ENCODE measurements at regions not wholly inside any gene's neighbourhood (a gene's known extent, or its start where the extent isn't known, plus 50 kb on each side); places are given as distances from the start of the nearest gene placed in this dataset.

GRCh38 chr2:155456222-155456621, 757.7 kb downstream of the KCNJ3 start:
- H3K4me3 ChIP-seq (ENCODE audit: low read depth, low read length): no peak overlapping the region
- H3K27ac ChIP-seq (ENCODE audit: low read depth): no peak overlapping the region
- no peaks in the 10 kb centered on the region for H3K36me3 ChIP-seq (ENCODE audit: insufficient read depth)
- WGBS: 79% methylated on average over 1 of the region's 1 CpG
- no peak for DNase-seq (ENCODE audit: extremely low spot score)
- H3K4me1 ChIP-seq (ENCODE audit: insufficient read depth): no peaks in the 10 kb centered on the region

GRCh38 chr2:155442755-155443372, 744.4 kb downstream of the KCNJ3 start:
- no peak for DNase-seq (ENCODE audit: extremely low spot score)
- no peak overlapping the region for H3K27ac ChIP-seq (ENCODE audit: low read depth)
- no peaks in the 10 kb centered on the region for H3K36me3 ChIP-seq (ENCODE audit: insufficient read depth)
- H3K4me3 ChIP-seq (ENCODE audit: low read depth, low read length): no peak overlapping the region
- H3K4me1 ChIP-seq (ENCODE audit: insufficient read depth): no peaks in the 10 kb centered on the region
- WGBS: 77% methylated on average over 2 of the region's 2 CpGs

- Histone ChIP-seq H3K36me3 (ENCODE audit: insufficient read depth) (no peaks in the 10 kb centered on the region), H3K4me3 (ENCODE audit: low read depth, low read length) (no peak overlapping the region), H3K27ac (ENCODE audit: low read depth) (no peak overlapping the region), H3K4me1 (ENCODE audit: insufficient read depth) (no peaks in the 10 kb centered on the region)
- no peak for DNase-seq (ENCODE audit: extremely low spot score)
- 68% methylated on average over 2 of the region's 2 CpGs for WGBS
Measured at GRCh38 chr2:155442088-155442487, 743.6 kb downstream of the KCNJ3 start.

- Histone ChIP-seq H3K4me1 (ENCODE audit: insufficient read depth) (no peaks in the 10 kb centered on the region), H3K36me3 (ENCODE audit: insufficient read depth) (no peaks in the 10 kb centered on the region), H3K27ac (ENCODE audit: low read depth) (no peak overlapping the region), H3K4me3 (ENCODE audit: low read depth, low read length) (no peak overlapping the region)
- DNase-seq (ENCODE audit: extremely low spot score): no peak
- 86% methylated on average over 9 of the region's 9 CpGs for WGBS
Measured at GRCh38 chr2:155431004-155431507, 732.6 kb downstream of the KCNJ3 start.

- H3K4me1 ChIP-seq (ENCODE audit: insufficient read depth): no peaks in the 10 kb centered on the region
- H3K27ac ChIP-seq (ENCODE audit: low read depth): no peak overlapping the region
- no peak for DNase-seq (ENCODE audit: extremely low spot score)
- 44% methylated on average over 1 of the region's 1 CpG for WGBS
- no peak overlapping the region for H3K4me3 ChIP-seq (ENCODE audit: low read depth, low read length)
- H3K36me3 ChIP-seq (ENCODE audit: insufficient read depth): no peaks in the 10 kb centered on the region
Measured at GRCh38 chr2:155427470-155427869, 729.0 kb downstream of the KCNJ3 start.

- Histone ChIP-seq H3K36me3 (ENCODE audit: insufficient read depth) (no peaks in the 10 kb centered on the region), H3K4me1 (ENCODE audit: insufficient read depth) (no peaks in the 10 kb centered on the region), H3K4me3 (ENCODE audit: low read depth, low read length) (no peak overlapping the region), H3K27ac (ENCODE audit: low read depth) (no peak overlapping the region)
- DNase-seq (ENCODE audit: extremely low spot score): no peak
- WGBS: 79% methylated on average over 2 of the region's 2 CpGs
Measured at GRCh38 chr2:155424518-155424917, 726.0 kb downstream of the KCNJ3 start.

GRCh38 chr2:155418753-155419152, 720.3 kb downstream of the KCNJ3 start:
- 82% methylated on average over 1 of the region's 1 CpG for WGBS
- Histone ChIP-seq H3K36me3 (ENCODE audit: insufficient read depth) (no peaks in the 10 kb centered on the region), H3K27ac (ENCODE audit: low read depth) (no peak overlapping the region), H3K4me3 (ENCODE audit: low read depth, low read length) (no peak overlapping the region), H3K4me1 (ENCODE audit: insufficient read depth) (no peaks in the 10 kb centered on the region)
- no peak for DNase-seq (ENCODE audit: extremely low spot score)

GRCh38 chr2:155412598-155412997, 714.1 kb downstream of the KCNJ3 start:
- 75% methylated on average over 1 of the region's 1 CpG for WGBS
- Histone ChIP-seq H3K36me3 (ENCODE audit: insufficient read depth) (no peaks in the 10 kb centered on the region), H3K4me1 (ENCODE audit: insufficient read depth) (no peaks in the 10 kb centered on the region), H3K27ac (ENCODE audit: low read depth) (no peak overlapping the region), H3K4me3 (ENCODE audit: low read depth, low read length) (no peak overlapping the region)
- no peak for DNase-seq (ENCODE audit: extremely low spot score)

- no peak for DNase-seq (ENCODE audit: extremely low spot score)
- Histone ChIP-seq H3K4me1 (ENCODE audit: insufficient read depth) (no peaks in the 10 kb centered on the region), H3K27ac (ENCODE audit: low read depth) (no peak overlapping the region), H3K4me3 (ENCODE audit: low read depth, low read length) (no peak overlapping the region), H3K36me3 (ENCODE audit: insufficient read depth) (no peaks in the 10 kb centered on the region)
- WGBS: 80% methylated on average over 3 of the region's 3 CpGs
Measured at GRCh38 chr2:155404433-155405002, 706.0 kb downstream of the KCNJ3 start.

GRCh38 chr2:155393406-155393805, 694.9 kb downstream of the KCNJ3 start:
- no peaks in the 10 kb centered on the region for H3K36me3 ChIP-seq (ENCODE audit: insufficient read depth)
- no peak overlapping the region for H3K4me3 ChIP-seq (ENCODE audit: low read depth, low read length)
- H3K27ac ChIP-seq (ENCODE audit: low read depth): no peak overlapping the region
- H3K4me1 ChIP-seq (ENCODE audit: insufficient read depth): no peaks in the 10 kb centered on the region
- DNase-seq (ENCODE audit: extremely low spot score): no peak

GRCh38 chr2:155391613-155392130, 693.2 kb downstream of the KCNJ3 start:
- Histone ChIP-seq H3K4me3 (ENCODE audit: low read depth, low read length) (no peak overlapping the region), H3K4me1 (ENCODE audit: insufficient read depth) (no peaks in the 10 kb centered on the region), H3K27ac (ENCODE audit: low read depth) (no peak overlapping the region), H3K36me3 (ENCODE audit: insufficient read depth) (no peaks in the 10 kb centered on the region)
- no peak for DNase-seq (ENCODE audit: extremely low spot score)
- 14% methylated on average over 2 of the region's 2 CpGs for WGBS

GRCh38 chr2:155389224-155389623, 690.7 kb downstream of the KCNJ3 start:
- H3K36me3 ChIP-seq (ENCODE audit: insufficient read depth): no peaks in the 10 kb centered on the region
- no peaks in the 10 kb centered on the region for H3K4me1 ChIP-seq (ENCODE audit: insufficient read depth)
- WGBS: 84% methylated on average over 1 of the region's 1 CpG
- no peak overlapping the region for H3K4me3 ChIP-seq (ENCODE audit: low read depth, low read length)
- no peak for DNase-seq (ENCODE audit: extremely low spot score)
- no peak overlapping the region for H3K27ac ChIP-seq (ENCODE audit: low read depth)

- Histone ChIP-seq H3K4me1 (ENCODE audit: insufficient read depth) (no peaks in the 10 kb centered on the region), H3K27ac (ENCODE audit: low read depth) (no peak overlapping the region), H3K4me3 (ENCODE audit: low read depth, low read length) (no peak overlapping the region), H3K36me3 (ENCODE audit: insufficient read depth) (no peaks in the 10 kb centered on the region)
- WGBS: 70% methylated on average over 3 of the region's 3 CpGs
- DNase-seq (ENCODE audit: extremely low spot score): no peak
Measured at GRCh38 chr2:155384555-155385123, 686.1 kb downstream of the KCNJ3 start.

- no peak overlapping the region for H3K27ac ChIP-seq (ENCODE audit: low read depth)
- H3K36me3 ChIP-seq (ENCODE audit: insufficient read depth): no peaks in the 10 kb centered on the region
- H3K4me3 ChIP-seq (ENCODE audit: low read depth, low read length): no peak overlapping the region
- WGBS: 54% methylated on average over 3 of the region's 3 CpGs
- DNase-seq (ENCODE audit: extremely low spot score): no peak
- H3K4me1 ChIP-seq (ENCODE audit: insufficient read depth): no peaks in the 10 kb centered on the region
Measured at GRCh38 chr2:155382776-155383175, 684.3 kb downstream of the KCNJ3 start.
